Kidney epithelial cell (primary cell): ENCODE measurements at regions not wholly inside any gene's neighbourhood (a gene's known extent, or its start where the extent isn't known, plus 50 kb on each side); places are given as distances from the start of the nearest gene placed in this dataset.

ENCODE experiments used
- DNase-seq: peaks from one replicate; pipeline ENCODE4 v3.0.0-alpha.2; 2010; ENCODE audit warnings: low read depth
- H3K27me3 ChIP-seq: 2 replicates; pipeline ENCODE4 v1.6.0; 2011; ENCODE audit warnings: low read length; ENCODE audit not compliant: control insufficient read depth, insufficient read depth
- H3K36me3 ChIP-seq: 2 replicates; pipeline ENCODE4 v1.5.1; 2011; ENCODE audit warnings: low read length; ENCODE audit not compliant: control insufficient read depth, insufficient read depth
- H3K4me3 ChIP-seq: 2 replicates; pipeline ENCODE4 v1.5.1; 2011; ENCODE audit warnings: low read depth, mild to moderate bottlenecking, control low read depth, low read length
- CTCF ChIP-seq: IDR thresholded peaks from 2 replicates; pipeline ENCODE4 v1.5.1; 2011; ENCODE audit warnings: mild to moderate bottlenecking, moderate library complexity, low read length, control low read depth, inconsistent platforms; ENCODE audit not compliant: insufficient read depth, poor library complexity, severe bottlenecking

GRCh38 chr1:194570476-194570875, 1384.1 kb upstream of the B3GALT2 start:
- TF ChIP-seq CTCF: no peak

GRCh38 chr1:194568610-194569009, 1382.2 kb upstream of the B3GALT2 start:
- no peak overlapping the region for H3K4me3 ChIP-seq
- peak; percentile 7 for TF ChIP-seq CTCF
- DNase-seq: no peak
- no peaks in the 10 kb centered on the region for H3K27me3 ChIP-seq
- H3K36me3 ChIP-seq: no peaks in the 10 kb centered on the region

More at GRCh38 chr1:194570476-194570875, 1384.1 kb upstream of the B3GALT2 start:
- H3K36me3 ChIP-seq: no peaks in the 10 kb centered on the region
- H3K27me3 ChIP-seq: no peaks in the 10 kb centered on the region
- H3K4me3 ChIP-seq: no peak overlapping the region
- no peak for DNase-seq

- no peak for DNase-seq
- H3K36me3 ChIP-seq: no peaks in the 10 kb centered on the region
- no peaks in the 10 kb centered on the region for H3K27me3 ChIP-seq
- no peak for TF ChIP-seq CTCF
- H3K4me3 ChIP-seq: no peak overlapping the region
Observed at GRCh38 chr1:194548071-194548470, 1361.7 kb upstream of the B3GALT2 start.

GRCh38 chr1:194544012-194544411, 1357.6 kb upstream of the B3GALT2 start:
- Histone ChIP-seq H3K36me3 (no peaks in the 10 kb centered on the region), H3K27me3 (no peaks in the 10 kb centered on the region), H3K4me3 (no peak overlapping the region)
- no peak for DNase-seq
- TF ChIP-seq CTCF: no peak

- no peak for TF ChIP-seq CTCF
- no peaks in the 10 kb centered on the region for H3K36me3 ChIP-seq
- no peaks in the 10 kb centered on the region for H3K27me3 ChIP-seq
- no peak overlapping the region for H3K4me3 ChIP-seq
- DNase-seq: no peak
Observed at GRCh38 chr1:194538453-194538852, 1352.0 kb upstream of the B3GALT2 start.

GRCh38 chr1:194537521-194537920, 1351.1 kb upstream of the B3GALT2 start:
- TF ChIP-seq CTCF: no peak
- no peaks in the 10 kb centered on the region for H3K27me3 ChIP-seq
- no peaks in the 10 kb centered on the region for H3K36me3 ChIP-seq
- H3K4me3 ChIP-seq: no peak overlapping the region
- DNase-seq: no peak
